Gastrocnemius medialis (tissue), 4 donors: ENCODE measurements at regions not wholly inside any gene's neighbourhood (a gene's known extent, or its start where the extent isn't known, plus 50 kb on each side); places are given as distances from the start of the nearest gene placed in this dataset.
A peak's percentile ranks its signal among the peaks of the same experiment; 100 is the strongest.

Experiments used
- ATAC-seq, 2 donors: fragments of 150-250 bp; one replicate each; pipeline ENCODE4 v1.9.1; 2016
- DNase-seq, 2 donors: peaks; one replicate each; pipeline ENCODE4 v3.0.0-alpha.2; 2019
- H3K27ac ChIP-seq, 4 donors: fragments of 200-600 bp; sonication (generic); 1 replicate in 1 of 4; 2 replicates in 3 of 4; pipeline ENCODE4 v1.5.1; 2016 to 2018; ENCODE audit warnings: mild to moderate bottlenecking in 2 of 4, moderate library complexity in 1 of 4
- H3K27me3 ChIP-seq, 3 donors: fragments of 200-600 bp; sonication (generic) in 2 of 3; 1 replicate in 1 of 3; 2 replicates in 2 of 3; pipeline versions ENCODE4 v1.5.1 to v1.6.0; 2016 to 2019; ENCODE audit warnings: mild to moderate bottlenecking in 1 of 3, moderate library complexity in 1 of 3
- H3K36me3 ChIP-seq, 2 donors: fragments of 200-600 bp; sonication (generic) in 1 of 2; one replicate each; pipeline ENCODE4 v1.5.1; 2017 to 2018
- H3K4me1 ChIP-seq, 2 donors: fragments of 200-600 bp; sonication (generic) in 1 of 2; one replicate each; pipeline ENCODE4 v1.5.1; 2016 to 2017; ENCODE audit warnings: mild to moderate bottlenecking in 2 of 2
- H3K4me3 ChIP-seq, 4 donors: fragments of 200-600 bp; sonication (generic) in 3 of 4; 1 replicate in 1 of 4; 2 replicates in 3 of 4; pipeline ENCODE4 v1.5.1; 2016 to 2019; ENCODE audit warnings: mild to moderate bottlenecking in 2 of 4
- H3K9me3 ChIP-seq, 3 donors: fragments of 200-600 bp; sonication (generic) in 2 of 3; 1 replicate in 1 of 3; 2 replicates in 2 of 3; pipeline ENCODE4 v1.5.1; 2016 to 2019
- CTCF ChIP-seq, 5 experiments: fragments of 450-650 bp in 3 of 5; fragments of 200-600 bp in 2 of 5; sonication (generic) in 2 of 5; IDR thresholded peaks in 4 of 5; conservative IDR thresholded peaks in 1 of 5; 1 replicate in 4 of 5; 2 replicates in 1 of 5; pipeline ENCODE4 v1.5.1; 2016 to 2019; ENCODE audit warnings: antibody characterized with exemption in 5 of 5, mild to moderate bottlenecking in 3 of 5, moderate library complexity in 3 of 5
- POLR2A ChIP-seq, 2 donors: fragments of 450-650 bp; IDR thresholded peaks; one replicate each; pipeline ENCODE4 v1.6.1; 2017; ENCODE audit warnings: antibody characterized with exemption in 2 of 2, mild to moderate bottlenecking in 2 of 2, moderate library complexity in 2 of 2
- in situ Hi-C, 4 donors: fragments of 200-750 bp; cut with MboI; loops; one replicate each; pipeline versions ENCODE4 v1.15.0 to v1.8.0; 2017; ENCODE audit warnings: low sequenced_read_pairs in 4 of 4
- intact Hi-C: fragments of 100-400 bp; cut with DNase I; formaldehyde crosslinking; loops from one replicate; pipeline ENCODE4 v1.15.1; 2023; ENCODE audit warnings: low total_unique reads

DNA sequence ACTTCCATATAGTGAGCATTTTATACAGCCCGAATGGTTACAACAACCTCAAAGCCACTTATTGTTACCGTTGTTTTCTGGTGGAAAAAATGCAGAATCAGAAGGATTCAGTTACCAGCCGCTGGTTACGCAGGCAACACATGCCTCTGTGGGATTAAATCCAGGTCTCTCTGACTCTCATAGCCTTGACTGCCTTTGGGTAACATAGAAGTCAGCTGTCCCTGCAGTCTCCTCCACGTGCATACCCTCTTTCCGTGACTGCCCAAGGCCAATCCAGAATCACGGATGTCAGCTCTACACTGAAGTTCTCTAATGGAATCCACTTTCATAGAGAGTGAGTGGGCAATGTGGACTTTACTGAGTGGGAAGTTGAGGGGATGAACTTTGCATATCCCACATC, 189.5 kb upstream of the DNAJC19 start:
- in situ Hi-C loops, result loop anchor here in 3 of 4 donors (10.0 to 25.0 kb wide), 3 partner anchors 367 to 384 kb away; no protein-coding TSS in a partner anchor
- TF ChIP-seq CTCF (IDR thresholded peaks at IDR 0.05 in 4 of 5, conservative IDR thresholded peaks at IDR 0.05 in 1 of 5) (no peak), POLR2A (IDR thresholded peaks at IDR 0.05) (no peak)
- intact Hi-C loops, result loop anchor here (10.0 kb wide), 1 partner anchor 264 kb away; the partner anchor contains the start of gene FXR1
- Histone ChIP-seq H3K27me3 (no peaks in the 10 kb centered on the region), H3K27ac (no peak overlapping the region), H3K4me3 (no peak overlapping the region), H3K36me3 (no peaks in the 10 kb centered on the region), H3K4me1 (no peaks in the 10 kb centered on the region), H3K9me3 (no peaks in the 10 kb centered on the region)
- ATAC-seq (no peak), DNase-seq (no peak)

GRCh38 chr3:181176601-181177000, 187.1 kb upstream of the DNAJC19 start:
- Histone ChIP-seq H3K4me1 (no peaks in the 10 kb centered on the region), H3K27ac (no peak overlapping the region), H3K4me3 (no peak overlapping the region), H3K36me3 (no peaks in the 10 kb centered on the region), H3K27me3 (no peaks in the 10 kb centered on the region), H3K9me3 (no peaks in the 10 kb centered on the region)
- no peak for TF ChIP-seq POLR2A (IDR thresholded peaks at IDR 0.05)
- peak; percentile 15 to 59 (median 42) for TF ChIP-seq CTCF (IDR thresholded peaks at IDR 0.05 in 4 of 5, conservative IDR thresholded peaks at IDR 0.05 in 1 of 5)
- intact Hi-C loops, result loop anchor here (1.0 to 10.0 kb wide), 2 partner anchors 262 to 373 kb away; partner anchors contain the start of gene FXR1
- peak; percentile 13 to 32 for DNase-seq
- in situ Hi-C loops, result loop anchor here in 3 of 4 donors (10.0 to 25.0 kb wide), 3 partner anchors 364 to 382 kb away; no protein-coding TSS in a partner anchor
- no peak for ATAC-seq

- DNase-seq (no peak), ATAC-seq (no peak)
- intact Hi-C loops (loop anchor here (10.0 kb wide), 1 partner anchor 260 kb away; the partner anchor contains the start of gene FXR1), in situ Hi-C loops (loop anchor here in 3 of 4 donors (10.0 to 25.0 kb wide), 3 partner anchors 362 to 380 kb away; no protein-coding TSS in a partner anchor)
- no peaks in the 10 kb centered on the region for H3K36me3 ChIP-seq
- H3K9me3 ChIP-seq, result no peaks in the 10 kb centered on the region
- H3K4me1 ChIP-seq, result no peaks in the 10 kb centered on the region
- H3K27me3 ChIP-seq, result no peaks in the 10 kb centered on the region
- no peak overlapping the region for H3K4me3 ChIP-seq
- H3K27ac ChIP-seq, result no peak overlapping the region
- no peak for TF ChIP-seq POLR2A (IDR thresholded peaks at IDR 0.05)
Observed at GRCh38 chr3:181174676-181175233, 185.2 kb upstream of the DNAJC19 start.

DNA sequence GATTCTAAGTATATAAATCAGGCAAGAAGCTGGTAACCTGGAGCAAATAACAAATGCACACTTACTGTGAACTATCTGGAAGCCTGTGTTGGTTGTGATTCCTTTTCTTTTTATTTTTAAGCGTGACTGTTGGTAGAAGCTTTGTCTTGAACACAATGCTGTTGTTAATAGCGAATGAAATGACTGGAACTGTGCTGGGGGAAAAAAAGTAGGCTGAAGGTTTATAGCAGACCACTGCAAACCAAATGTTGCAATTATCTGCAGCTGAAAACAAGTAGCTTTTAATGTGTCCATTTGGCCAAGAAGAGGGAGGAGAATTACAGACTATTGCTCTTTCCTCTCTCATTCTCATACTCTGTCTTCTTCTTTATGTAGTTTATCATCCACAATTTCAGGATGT, 184.5 kb upstream of the DNAJC19 start:
- DNase-seq (no peak), ATAC-seq (no peak)
- no peak overlapping the region for H3K27ac ChIP-seq
- TF ChIP-seq POLR2A (IDR thresholded peaks at IDR 0.05), result no peak
- no peak for TF ChIP-seq CTCF (IDR thresholded peaks at IDR 0.05 in 4 of 5, conservative IDR thresholded peaks at IDR 0.05 in 1 of 5)
- in situ Hi-C loops (loop anchor here in 2 of 4 donors (10.0 kb wide), 2 partner anchors 369 to 379 kb away; no protein-coding TSS in a partner anchor), intact Hi-C loops (loop anchor here (10.0 kb wide), 1 partner anchor 259 kb away; the partner anchor contains the start of gene FXR1)
- H3K9me3 ChIP-seq, result no peaks in the 10 kb centered on the region
- H3K4me3 ChIP-seq, result no peak overlapping the region
- H3K27me3 ChIP-seq, result no peaks in the 10 kb centered on the region
- no peaks in the 10 kb centered on the region for H3K36me3 ChIP-seq
- H3K4me1 ChIP-seq, result no peaks in the 10 kb centered on the region

GRCh38 chr3:181173227-181173626, 183.7 kb upstream of the DNAJC19 start:
- no peaks in the 10 kb centered on the region for H3K4me1 ChIP-seq
- intact Hi-C loops (loop anchor here (10.0 kb wide), 1 partner anchor 258 kb away; the partner anchor contains the start of gene FXR1), in situ Hi-C loops (loop anchor here in 2 of 4 donors (10.0 kb wide), 2 partner anchors 368 to 378 kb away; no protein-coding TSS in a partner anchor)
- ATAC-seq (no peak), DNase-seq (no peak)
- H3K4me3 ChIP-seq, result no peak overlapping the region
- H3K36me3 ChIP-seq, result no peaks in the 10 kb centered on the region
- no peaks in the 10 kb centered on the region for H3K9me3 ChIP-seq
- H3K27me3 ChIP-seq, result no peaks in the 10 kb centered on the region
- no peak for TF ChIP-seq POLR2A (IDR thresholded peaks at IDR 0.05)
- TF ChIP-seq CTCF (IDR thresholded peaks at IDR 0.05 in 4 of 5, conservative IDR thresholded peaks at IDR 0.05 in 1 of 5), result no peak
- H3K27ac ChIP-seq, result no peak overlapping the region
